Activated CD4-positive, alpha-beta T cell treated with anti-CD3 and anti-CD28 coated beads for 48 hours (primary cell): ENCODE measurements at regions not wholly inside any gene's neighbourhood (a gene's known extent, or its start where the extent isn't known, plus 50 kb on each side); places are given as distances from the start of the nearest gene placed in this dataset.

Experiments used
- DNase-seq: peaks from one replicate; pipeline ENCODE4 v3.0.0-alpha.2; 2020

- peak; percentile 69 for DNase-seq
Measured at GRCh38 chr7:25968205-25968993, 183.6 kb upstream of the NFE2L3 start.

- DNase-seq, result no peak
Measured at GRCh38 chr7:25970356-25970755, 181.6 kb upstream of the NFE2L3 start.

DNA sequence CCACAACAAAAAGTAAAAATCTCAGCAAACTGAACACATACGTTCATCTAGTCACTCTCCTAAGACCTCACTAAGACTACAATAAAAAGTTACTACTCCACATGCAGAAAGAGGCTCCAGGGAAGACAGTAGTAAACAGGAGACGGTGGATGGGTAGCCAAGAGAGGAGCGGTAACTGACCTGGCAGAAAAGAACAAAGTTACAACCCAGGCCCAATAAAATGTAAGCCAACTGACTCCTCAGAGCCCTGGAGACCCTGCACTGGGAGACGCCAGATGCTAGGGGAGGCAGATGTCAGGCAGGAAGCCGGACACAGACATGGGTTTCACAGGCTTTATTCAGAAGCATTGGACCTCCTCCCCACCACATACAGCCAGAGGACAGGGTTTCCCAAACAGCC, 181.1 kb upstream of the NFE2L3 start:
- DNase-seq, result no peak

DNA sequence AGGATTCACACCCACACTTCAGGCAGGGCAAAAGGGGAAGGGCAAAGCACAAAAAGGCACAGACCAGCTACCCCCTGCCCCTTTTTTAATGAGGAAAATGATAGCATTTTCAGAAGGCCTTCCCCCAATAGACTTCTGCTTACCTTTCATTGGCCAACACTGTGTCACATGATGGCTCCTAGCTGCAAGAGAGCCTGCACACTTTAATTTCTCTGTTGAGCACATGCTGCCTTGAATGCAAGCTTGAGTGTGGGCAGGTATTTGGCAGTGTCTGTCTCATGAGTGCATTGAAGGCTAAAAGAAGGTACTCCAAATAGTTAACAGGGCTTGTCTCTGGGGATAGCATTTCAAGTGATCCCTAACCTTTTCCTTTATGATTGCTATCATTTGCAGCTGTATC, 175.4 kb upstream of the NFE2L3 start:
- no peak for DNase-seq

- DNase-seq, result no peak
Measured at GRCh38 chr7:25978466-25978865, 173.5 kb upstream of the NFE2L3 start.

GRCh38 chr7:25979605-25980004, 172.4 kb upstream of the NFE2L3 start:
- DNase-seq, result no peak

GRCh38 chr7:25982684-25983083, 169.3 kb upstream of the NFE2L3 start:
- no peak for DNase-seq

GRCh38 chr7:25985196-25985595, 166.8 kb upstream of the NFE2L3 start:
- DNase-seq, result no peak

GRCh38 chr7:25988640-25989039, 163.4 kb upstream of the NFE2L3 start:
- no peak for DNase-seq

DNA sequence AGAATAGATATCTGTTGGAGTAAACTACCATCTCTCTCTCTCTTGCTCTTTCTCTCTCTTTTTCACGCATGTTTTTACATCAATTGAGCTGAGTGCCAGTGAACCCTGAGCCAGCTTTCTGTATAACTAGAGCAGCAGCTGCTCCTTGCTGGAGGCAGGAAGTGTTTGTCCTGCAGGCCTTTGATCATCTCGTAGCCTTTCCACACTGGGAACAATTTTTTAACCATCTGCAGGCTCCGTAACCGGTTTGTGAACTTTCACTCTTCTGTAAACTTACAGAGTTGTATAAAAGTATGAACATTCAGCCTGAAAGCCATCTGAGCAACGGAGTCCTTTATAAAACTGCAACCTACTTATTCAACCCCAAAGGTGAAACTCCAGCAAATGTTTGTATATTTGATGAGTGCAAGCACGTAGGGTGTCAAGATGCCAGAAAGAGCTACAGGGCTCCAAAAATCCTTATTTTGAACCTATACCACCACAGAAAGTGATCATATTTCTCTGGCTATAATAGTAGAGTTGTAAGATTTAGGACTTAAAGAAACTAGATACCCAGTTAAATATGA, 162.8 kb upstream of the NFE2L3 start:
- no peak for DNase-seq

- no peak for DNase-seq
Measured at GRCh38 chr7:25994433-25994994, 157.5 kb upstream of the NFE2L3 start.

- DNase-seq, result no peak
Measured at GRCh38 chr7:25995216-25995615, 156.8 kb upstream of the NFE2L3 start.

GRCh38 chr7:25996006-25996408, 156.0 kb upstream of the NFE2L3 start:
- DNase-seq, result no peak

DNA sequence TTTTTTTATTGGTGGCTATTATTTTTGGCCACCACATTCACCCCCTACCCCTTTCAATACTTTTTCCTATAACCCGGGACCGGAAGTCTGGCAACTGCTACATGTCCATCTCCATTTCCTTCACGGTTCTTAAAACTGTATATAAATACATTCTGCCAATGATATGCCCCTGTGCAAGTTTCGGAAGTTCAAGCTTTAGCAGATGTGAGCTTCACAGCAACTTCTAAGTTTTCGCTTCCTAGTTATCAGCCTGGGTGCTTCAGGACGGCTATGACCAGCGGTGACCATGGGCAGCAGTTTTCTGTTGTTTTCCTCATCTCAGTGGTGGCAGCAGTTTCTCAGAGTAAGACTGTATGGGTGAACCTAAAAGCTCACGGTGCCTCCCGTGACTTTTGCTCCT, 153.5 kb upstream of the NFE2L3 start:
- no peak for DNase-seq

- no peak for DNase-seq
Measured at GRCh38 chr7:26000841-26001240, 151.2 kb upstream of the NFE2L3 start.

DNA sequence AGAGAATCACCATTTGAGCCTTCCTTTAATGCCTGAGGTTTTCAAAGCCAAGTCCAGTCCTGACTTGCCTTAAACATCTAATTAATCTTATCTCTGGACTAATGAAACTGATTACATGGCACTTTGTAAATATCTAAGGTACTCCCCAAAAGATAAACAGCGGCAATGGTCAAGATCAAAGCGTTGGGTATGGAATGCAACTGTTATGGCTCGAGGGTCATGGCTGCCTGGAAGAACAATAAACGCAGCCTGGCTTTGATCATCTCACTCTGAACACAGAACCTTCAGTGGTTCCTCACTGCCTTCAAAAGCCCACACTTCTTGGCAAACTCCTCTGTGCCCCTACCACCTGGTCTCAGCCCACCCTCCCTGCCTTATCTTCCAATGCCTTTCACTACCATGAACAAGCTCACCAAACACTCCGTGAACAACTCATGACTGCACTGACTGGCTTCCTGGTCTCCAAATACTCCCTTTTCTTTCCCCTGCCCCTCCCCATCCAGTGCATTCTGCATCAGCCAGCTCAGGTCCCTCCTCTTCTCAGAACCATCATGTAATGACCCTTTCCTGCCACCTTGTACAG, 150.2 kb upstream of the NFE2L3 start:
- no peak for DNase-seq

DNA sequence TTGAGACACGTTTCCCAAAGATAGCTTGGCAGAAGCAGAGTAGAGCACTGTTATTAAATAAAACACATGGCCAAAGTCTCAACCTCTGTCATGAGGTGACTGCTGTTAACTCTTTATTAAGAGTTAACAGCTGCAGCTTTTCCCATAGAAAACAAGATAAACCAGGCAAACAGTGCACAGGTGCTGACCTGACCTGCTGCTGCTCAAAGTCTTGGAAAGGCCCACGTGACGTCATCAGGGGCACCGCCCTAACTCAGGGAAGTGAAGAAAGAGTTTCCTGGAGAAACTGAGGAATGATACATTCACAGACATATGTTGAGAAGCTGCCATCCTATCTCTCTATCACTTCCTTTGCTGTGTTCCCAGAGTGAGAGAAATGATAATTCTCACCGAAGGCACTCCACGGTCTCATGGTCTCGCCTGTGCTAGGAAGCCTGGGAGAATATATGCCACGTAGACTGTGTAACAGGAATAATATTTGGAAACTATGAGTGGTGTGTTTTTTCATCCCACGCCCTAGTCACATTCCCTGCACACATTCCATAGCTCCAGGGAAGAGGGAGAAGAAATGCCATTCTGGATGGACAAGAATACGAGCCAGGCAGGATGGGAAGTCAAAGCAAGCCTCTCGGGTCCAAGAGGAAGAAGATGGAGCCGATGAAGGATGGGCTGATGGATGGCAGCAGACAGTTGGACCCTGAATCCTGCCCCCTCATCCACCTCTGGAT, 146.2 kb upstream of the NFE2L3 start:
- no peak for DNase-seq

DNA sequence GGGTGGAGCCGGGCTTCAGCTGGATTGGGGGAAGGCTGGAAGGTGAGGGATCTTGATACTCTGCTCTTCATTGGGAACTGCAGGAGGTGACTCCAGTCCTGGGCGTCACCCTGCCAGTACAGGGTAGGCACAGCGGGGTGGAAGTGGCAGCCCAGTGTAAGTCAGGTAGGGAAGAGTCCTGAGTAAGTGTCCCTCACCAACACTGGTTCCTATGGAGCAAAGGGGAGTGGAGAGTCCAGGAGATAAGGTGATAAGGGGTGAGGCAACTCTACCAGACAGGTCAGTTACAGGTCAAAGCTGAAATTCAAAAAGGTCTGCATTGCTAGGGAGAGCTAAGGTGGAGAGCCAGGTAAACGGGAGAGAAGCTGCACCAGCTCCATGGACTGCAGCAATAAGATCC, 145.6 kb upstream of the NFE2L3 start:
- DNase-seq, result no peak

DNA sequence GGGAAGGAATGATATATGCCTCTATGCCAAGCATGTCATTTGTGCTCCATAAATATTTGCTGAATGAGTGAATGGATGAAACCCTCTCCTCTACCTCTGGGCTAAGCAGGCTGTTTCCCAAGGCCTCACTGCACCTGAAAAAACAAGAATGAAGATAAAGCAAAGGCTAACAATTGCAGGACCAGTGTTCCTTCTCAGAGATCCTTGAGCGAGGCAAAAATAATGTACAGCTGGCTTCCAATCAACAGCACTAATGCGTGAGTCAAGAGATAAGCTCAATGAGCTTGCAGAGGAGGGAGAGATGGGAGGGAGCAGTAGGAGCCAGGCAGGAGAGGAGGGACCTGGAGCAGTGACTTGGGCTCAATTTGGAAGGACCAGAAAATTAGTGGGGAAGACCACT, 144.5 kb upstream of the NFE2L3 start:
- no peak for DNase-seq

DNA sequence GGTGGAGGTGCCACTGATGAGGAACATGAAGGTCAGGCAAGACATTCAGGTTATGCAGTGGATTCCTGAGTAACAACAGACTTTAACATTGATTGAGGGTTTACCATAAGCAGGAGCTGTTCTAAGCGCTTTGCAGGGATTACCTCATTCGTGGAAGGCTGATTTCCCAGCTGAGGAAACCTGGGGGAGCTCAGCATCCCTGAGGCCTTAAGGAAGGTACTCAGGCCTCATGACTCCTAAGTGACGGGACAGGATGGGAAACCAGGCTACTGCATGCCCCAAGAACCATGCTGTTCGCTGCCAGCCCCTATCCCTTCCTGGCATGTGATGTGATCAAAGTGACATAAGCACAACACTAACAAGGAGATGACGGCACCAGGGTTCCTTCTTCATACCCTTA, 143.6 kb upstream of the NFE2L3 start:
- no peak for DNase-seq

DNA sequence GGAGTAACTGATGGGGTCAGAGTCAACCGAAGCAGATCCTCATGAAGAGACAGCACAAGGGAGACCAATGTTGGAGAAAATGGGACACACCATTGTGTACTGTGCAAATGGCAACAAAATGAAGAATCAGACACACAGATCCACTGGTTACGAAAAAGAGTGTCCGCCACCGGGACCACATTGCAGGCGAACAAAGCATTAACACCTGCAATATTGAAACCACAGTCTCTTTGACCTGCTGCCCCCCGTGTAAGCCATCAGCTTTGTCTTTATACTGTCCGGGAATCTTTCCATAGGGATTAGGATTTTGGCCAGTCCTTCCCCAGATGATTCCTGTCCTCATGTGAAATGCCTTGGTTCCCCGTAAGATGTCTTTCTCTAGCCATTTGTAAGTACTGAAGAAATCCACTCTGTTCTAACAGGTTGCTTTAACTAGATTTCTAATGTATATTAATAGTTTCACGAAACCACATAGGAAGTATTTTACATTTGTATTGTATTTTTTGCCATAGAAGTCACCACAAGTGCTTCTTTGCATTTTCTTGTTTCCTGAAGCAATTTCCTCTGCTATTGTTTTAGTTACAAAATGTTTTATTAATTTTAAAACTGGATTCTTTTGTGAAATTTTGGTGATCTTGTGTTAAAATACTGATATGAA, 140.8 kb upstream of the NFE2L3 start:
- no peak for DNase-seq

DNA sequence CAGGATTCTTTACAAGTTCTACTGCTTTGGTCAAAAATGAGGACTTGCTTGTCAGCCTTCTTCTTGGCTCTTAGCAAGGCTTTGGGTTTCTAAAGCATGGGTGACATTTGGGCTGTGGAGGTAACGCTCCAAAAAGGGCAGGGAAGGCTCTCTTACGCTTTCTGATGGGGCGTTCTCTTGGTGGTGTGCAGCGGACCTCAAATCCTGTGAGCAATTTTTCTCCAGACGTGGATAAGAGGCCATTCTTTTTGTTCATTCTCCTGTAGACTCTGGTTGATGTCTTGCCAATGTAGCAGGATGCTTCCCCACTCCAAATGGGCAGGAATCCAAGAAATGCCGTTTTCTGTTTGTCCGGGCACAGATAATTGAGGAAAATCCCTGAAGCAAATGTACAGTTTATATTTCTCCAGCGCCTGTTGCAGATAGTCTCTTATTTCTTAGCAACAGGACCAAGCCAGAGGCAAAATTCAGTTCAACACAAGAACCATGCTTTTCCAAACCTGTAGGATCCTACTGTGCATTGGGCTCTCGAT, 138.4 kb upstream of the NFE2L3 start:
- DNase-seq, result no peak

DNA sequence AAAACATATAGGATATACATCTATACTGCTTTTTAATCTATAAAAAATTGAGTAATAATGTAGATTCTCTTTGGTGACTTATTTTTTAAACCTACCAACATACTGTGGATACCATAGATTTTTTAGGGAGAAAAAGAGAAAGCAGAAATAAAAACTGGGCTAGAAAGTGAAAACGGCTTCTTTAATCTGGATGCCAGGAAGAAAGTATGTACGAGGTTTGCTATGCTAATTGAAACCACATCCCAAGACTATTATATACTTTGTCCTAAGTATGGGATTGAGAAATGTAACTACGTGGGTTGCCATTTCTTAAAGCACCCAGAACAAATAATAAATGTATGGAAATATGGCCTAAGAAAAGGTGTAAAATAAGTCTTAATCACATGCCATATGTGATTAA, 129.0 kb upstream of the NFE2L3 start:
- no peak for DNase-seq
